SK-N-SH (cell line): ENCODE measurements at regions not wholly inside any gene's neighbourhood (a gene's known extent, or its start where the extent isn't known, plus 50 kb on each side); places are given as distances from the start of the nearest gene placed in this dataset.

ENCODE experiments used
- CTCF ChIA-PET: fragments of 300-600, 350-600 bp; formaldehyde crosslinking; extraction: SDS; loops from one replicate; lab custom pipeline; 2021; lab: Yijun Ruan, JAX
- POLR2A ChIA-PET: fragments of 350-600 bp; sonication (Branson Sonifier 250); formaldehyde crosslinking; extraction: SDS; loops from one replicate; lab custom pipeline; 2020; ENCODE audit warnings: antibody characterized with exemption, inconsistent platforms; lab: Yijun Ruan, JAX
- DNase-seq: peaks from one replicate; pipeline ENCODE4 v3.0.0; 2012
- H2AFZ ChIP-seq: fragments of 200-600 bp; sonication (generic); 2 replicates; pipeline ENCODE4 v1.8.1; 2016; ENCODE audit warnings: antibody characterized with exemption, mild to moderate bottlenecking, low read depth
- H3F3A ChIP-seq: fragments of 200-600 bp; sonication (generic); replicated peaks from 2 replicates; pipeline ENCODE3; 2016; ENCODE audit warnings: antibody characterized with exemption, mild to moderate bottlenecking; ENCODE audit not compliant: insufficient read depth
- H3K27ac ChIP-seq, 2 experiments: fragments of 200-500 bp in 1 of 2; fragments of 200-600 bp in 1 of 2; sonication (Bioruptor generic) in 1 of 2; sonication (generic), shearing (Covaris generic) in 1 of 2; 2 replicates each; pipeline versions ENCODE4 v1.5.1 to v1.6.1; 2014 to 2016; ENCODE audit warnings: low read depth in 2 of 2, inconsistent platforms in 1 of 2, low read length in 1 of 2, mild to moderate bottlenecking in 1 of 2, mixed read lengths in 1 of 2
- H3K27me3 ChIP-seq: fragments of 200-600 bp; sonication (generic), shearing (Covaris generic); 2 replicates; pipeline ENCODE4 v1.6.1; 2016; ENCODE audit warnings: mixed run types; ENCODE audit not compliant: insufficient read depth
- H3K36me3 ChIP-seq, 2 experiments: fragments of 200-500 bp in 1 of 2; fragments of 200-600 bp in 1 of 2; sonication (Bioruptor generic) in 1 of 2; sonication (generic) in 1 of 2; replicated peaks in 1 of 2; 2 replicates each; pipeline versions ENCODE3 to v1.5.1; 2014 to 2016; ENCODE audit warnings: low read length in 1 of 2, mild to moderate bottlenecking in 1 of 2; ENCODE audit not compliant: insufficient read depth in 2 of 2, control insufficient read depth in 1 of 2
- H3K4me1 ChIP-seq, 2 experiments: fragments of 200-500 bp in 1 of 2; fragments of 200-600 bp in 1 of 2; sonication (Bioruptor generic) in 1 of 2; sonication (generic), shearing (Covaris generic) in 1 of 2; 2 replicates each; pipeline versions ENCODE4 v1.5.1 to v1.6.1; 2014 to 2016; ENCODE audit warnings: low read depth in 1 of 2, low read length in 1 of 2, mixed run types in 1 of 2; ENCODE audit not compliant: insufficient read depth in 2 of 2, control insufficient read depth in 1 of 2
- H3K4me2 ChIP-seq: fragments of 200-600 bp; sonication (generic), shearing (Covaris generic); 2 replicates; pipeline ENCODE4 v1.6.1; 2017; ENCODE audit warnings: mixed run types
- H3K4me3 ChIP-seq, 2 experiments: fragments of 200-500 bp in 1 of 2; fragments of 200-600 bp in 1 of 2; sonication (Bioruptor generic) in 1 of 2; sonication (generic), shearing (Covaris generic) in 1 of 2; 2 replicates each; pipeline versions ENCODE4 v1.5.1 to v1.8.1; 2014 to 2016; ENCODE audit warnings: low read depth in 2 of 2, inconsistent platforms in 1 of 2, low read length in 1 of 2, mild to moderate bottlenecking in 1 of 2, mixed read lengths in 1 of 2, moderate library complexity in 1 of 2
- H3K79me2 ChIP-seq: fragments of 200-600 bp; sonication (generic); 2 replicates; pipeline ENCODE4 v1.8.1; 2017; ENCODE audit warnings: mild to moderate bottlenecking; ENCODE audit not compliant: insufficient read depth
- H3K9ac ChIP-seq: fragments of 200-600 bp; sonication (generic); 2 replicates; pipeline ENCODE4 v1.6.1; 2017; ENCODE audit warnings: mixed run types
- H3K9me2 ChIP-seq: fragments of 200-600 bp; sonication (generic); 2 replicates; pipeline ENCODE4 v1.6.1; 2017; ENCODE audit warnings: mixed run types
- H3K9me3 ChIP-seq: fragments of 200-600 bp; sonication (generic); 2 replicates; pipeline ENCODE4 v1.6.1; 2017; ENCODE audit warnings: mixed run types, mild to moderate bottlenecking, moderate library complexity
- H4K20me1 ChIP-seq: fragments of 200-600 bp; sonication (generic); 2 replicates; pipeline ENCODE4 v1.6.1; 2017; ENCODE audit warnings: mild to moderate bottlenecking, mixed run types; ENCODE audit not compliant: insufficient read depth
- FOSL2 ChIP-seq: IDR thresholded peaks from 2 replicates; pipeline ENCODE4 v1.4.0; 2012; ENCODE audit warnings: low read depth, mild to moderate bottlenecking, moderate library complexity, borderline replicate concordance
- FOXJ3 ChIP-seq: sonication (generic); formaldehyde crosslinking; IDR thresholded peaks from 2 replicates; pipeline ENCODE4 v1.5.1; 2020; ENCODE audit warnings: mild to moderate bottlenecking, missing genetic modification reagents
- FOXM1 ChIP-seq: IDR thresholded peaks from 2 replicates; pipeline ENCODE4 v1.4.0; 2012; ENCODE audit warnings: low read depth, mild to moderate bottlenecking
- JUND ChIP-seq: IDR thresholded peaks from 2 replicates; pipeline ENCODE4 v1.4.0; 2012
- MXI1 ChIP-seq: IDR thresholded peaks from 2 replicates; pipeline ENCODE4 v1.6.1; 2012; ENCODE audit warnings: mild to moderate bottlenecking, low read depth, low read length, improper control_type of control experiment
- NRF1 ChIP-seq: IDR thresholded peaks from 2 replicates; pipeline ENCODE4 v1.6.1; 2012; ENCODE audit warnings: low read depth, mild to moderate bottlenecking, low read length
- PBX3 ChIP-seq: IDR thresholded peaks from 2 replicates; pipeline ENCODE4; 2012
- POLR2AphosphoS5 ChIP-seq: IDR thresholded peaks from 2 replicates; pipeline ENCODE4 v1.6.1; 2012; ENCODE audit warnings: low read depth, low read length
- SMC3 ChIP-seq: IDR thresholded peaks from 2 replicates; pipeline ENCODE4 v1.6.1; 2012; ENCODE audit warnings: low read depth, low read length, improper control_type of control experiment
- TCF12 ChIP-seq: IDR thresholded peaks from 2 replicates; pipeline ENCODE4 v1.4.0; 2012
- TEAD4 ChIP-seq: IDR thresholded peaks from 2 replicates; pipeline ENCODE4 v1.4.0; 2012; ENCODE audit warnings: mild to moderate bottlenecking, borderline replicate concordance; ENCODE audit not compliant: insufficient read depth
- USF2 ChIP-seq: fragments of 150-350 bp; IDR thresholded peaks from 2 replicates; pipeline ENCODE4 v1.6.1; 2017; ENCODE audit warnings: antibody characterized with exemption, low read length, low read depth, borderline replicate concordance
- YY1 ChIP-seq: IDR thresholded peaks from 2 replicates; pipeline ENCODE4 v1.4.0; 2012; ENCODE audit warnings: low read depth, mild to moderate bottlenecking
- whole genome bisulfite sequencing: methylation state at CpG from one replicate; pipeline ENCODE4 v1.1.6; 2017; ENCODE audit warnings: low lambda C conversion rate; 5-methylcytosine and 5-hydroxymethylcytosine counted together
- TF ChIP-seq, protein P1 (sequence below): IDR thresholded peaks from 2 replicates; pipeline ENCODE4 v1.6.1; 2012; ENCODE audit warnings: mild to moderate bottlenecking, low read depth, low read length, moderate library complexity
- TF ChIP-seq, protein P2 (sequence below): IDR thresholded peaks from 2 replicates; pipeline ENCODE4 v1.4.0; 2012; ENCODE audit warnings: low read depth
- TF ChIP-seq, protein P3 (sequence below): IDR thresholded peaks from 2 replicates; pipeline ENCODE4 v1.4.0; 2012; ENCODE audit warnings: low read depth, borderline replicate concordance

DNA sequence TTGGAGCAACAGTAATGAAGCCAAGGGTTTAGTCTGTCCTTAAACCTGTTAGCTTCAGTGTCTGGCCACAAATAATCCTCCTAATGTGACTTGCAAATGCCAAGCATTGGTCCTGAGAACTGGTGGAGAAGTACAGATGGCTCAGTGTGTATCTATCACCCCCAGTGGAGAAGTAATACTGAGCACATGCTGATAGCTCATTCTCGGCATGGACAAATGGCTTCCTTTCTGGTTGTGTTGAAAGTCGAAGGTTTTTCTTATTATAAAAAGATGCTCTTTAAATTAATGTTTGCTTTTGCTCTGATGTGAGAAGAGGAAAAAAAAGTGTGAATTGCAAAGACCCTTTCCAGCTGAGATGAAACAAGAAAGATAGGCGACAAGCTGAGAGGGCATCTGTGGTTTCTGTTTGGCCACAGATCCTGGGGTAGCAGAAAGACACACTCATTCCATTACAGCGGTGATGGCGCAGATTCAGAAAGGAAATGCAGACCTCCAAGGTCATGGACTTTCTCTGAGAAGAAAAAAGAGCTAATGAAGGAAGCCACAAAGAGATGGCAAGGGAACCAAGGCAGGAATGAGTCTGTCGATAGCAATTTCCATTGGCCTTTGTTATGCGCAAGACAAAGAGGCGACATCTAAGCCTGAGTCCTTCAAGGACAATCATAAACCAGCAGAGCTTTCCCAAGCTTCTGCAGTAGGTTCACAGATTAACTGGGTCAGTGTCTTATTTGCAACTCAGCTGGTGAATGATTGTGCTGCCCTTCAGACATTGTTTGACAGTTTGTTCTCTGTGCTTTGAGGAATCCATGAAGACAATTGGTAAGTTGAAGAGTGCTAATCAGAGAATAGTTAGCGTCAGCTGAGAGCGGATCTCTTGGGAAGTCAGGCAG, 155.5 kb upstream of the RGS6 start:
- H3K79me2 ChIP-seq: no peaks in the 10 kb centered on the region
- DNase-seq: no peak
- no peaks in the 10 kb centered on the region for H3K9me2 ChIP-seq
- H3K27ac ChIP-seq: no peak overlapping the region
- no peaks in the 10 kb centered on the region; the same call in 1 of the 2 replicates for H3K27me3 ChIP-seq
- no peak overlapping the region for H3K9ac ChIP-seq
- H3K4me3 ChIP-seq: no peak overlapping the region
- H3K4me2 ChIP-seq: no peak overlapping the region
- no peaks in the 10 kb centered on the region for H3K9me3 ChIP-seq
- no peaks in the 10 kb centered on the region for H3F3A ChIP-seq
- no peaks in the 10 kb centered on the region for H3K36me3 ChIP-seq
- POLR2A ChIA-PET: no interaction called here
- no peaks in the 10 kb centered on the region for H4K20me1 ChIP-seq
- WGBS: 28% methylated on average over 10 of the region's 10 CpGs
- H3K4me1 ChIP-seq: no peaks in the 10 kb centered on the region
- no peak overlapping the region for H2AFZ ChIP-seq
- CTCF ChIA-PET: interaction anchor here (1.4 to 2.1 kb wide), 2 partner anchors 23 to 79 kb away, joined by 3 to 8 read pairs; no protein-coding TSS in a partner anchor
- TF ChIP-seq, protein P1, sequence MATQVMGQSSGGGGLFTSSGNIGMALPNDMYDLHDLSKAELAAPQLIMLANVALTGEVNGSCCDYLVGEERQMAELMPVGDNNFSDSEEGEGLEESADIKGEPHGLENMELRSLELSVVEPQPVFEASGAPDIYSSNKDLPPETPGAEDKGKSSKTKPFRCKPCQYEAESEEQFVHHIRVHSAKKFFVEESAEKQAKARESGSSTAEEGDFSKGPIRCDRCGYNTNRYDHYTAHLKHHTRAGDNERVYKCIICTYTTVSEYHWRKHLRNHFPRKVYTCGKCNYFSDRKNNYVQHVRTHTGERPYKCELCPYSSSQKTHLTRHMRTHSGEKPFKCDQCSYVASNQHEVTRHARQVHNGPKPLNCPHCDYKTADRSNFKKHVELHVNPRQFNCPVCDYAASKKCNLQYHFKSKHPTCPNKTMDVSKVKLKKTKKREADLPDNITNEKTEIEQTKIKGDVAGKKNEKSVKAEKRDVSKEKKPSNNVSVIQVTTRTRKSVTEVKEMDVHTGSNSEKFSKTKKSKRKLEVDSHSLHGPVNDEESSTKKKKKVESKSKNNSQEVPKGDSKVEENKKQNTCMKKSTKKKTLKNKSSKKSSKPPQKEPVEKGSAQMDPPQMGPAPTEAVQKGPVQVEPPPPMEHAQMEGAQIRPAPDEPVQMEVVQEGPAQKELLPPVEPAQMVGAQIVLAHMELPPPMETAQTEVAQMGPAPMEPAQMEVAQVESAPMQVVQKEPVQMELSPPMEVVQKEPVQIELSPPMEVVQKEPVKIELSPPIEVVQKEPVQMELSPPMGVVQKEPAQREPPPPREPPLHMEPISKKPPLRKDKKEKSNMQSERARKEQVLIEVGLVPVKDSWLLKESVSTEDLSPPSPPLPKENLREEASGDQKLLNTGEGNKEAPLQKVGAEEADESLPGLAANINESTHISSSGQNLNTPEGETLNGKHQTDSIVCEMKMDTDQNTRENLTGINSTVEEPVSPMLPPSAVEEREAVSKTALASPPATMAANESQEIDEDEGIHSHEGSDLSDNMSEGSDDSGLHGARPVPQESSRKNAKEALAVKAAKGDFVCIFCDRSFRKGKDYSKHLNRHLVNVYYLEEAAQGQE: no peak
- no peak for TF ChIP-seq JUND
- no peak for TF ChIP-seq FOXM1
- TF ChIP-seq SMC3: no peak

DNA sequence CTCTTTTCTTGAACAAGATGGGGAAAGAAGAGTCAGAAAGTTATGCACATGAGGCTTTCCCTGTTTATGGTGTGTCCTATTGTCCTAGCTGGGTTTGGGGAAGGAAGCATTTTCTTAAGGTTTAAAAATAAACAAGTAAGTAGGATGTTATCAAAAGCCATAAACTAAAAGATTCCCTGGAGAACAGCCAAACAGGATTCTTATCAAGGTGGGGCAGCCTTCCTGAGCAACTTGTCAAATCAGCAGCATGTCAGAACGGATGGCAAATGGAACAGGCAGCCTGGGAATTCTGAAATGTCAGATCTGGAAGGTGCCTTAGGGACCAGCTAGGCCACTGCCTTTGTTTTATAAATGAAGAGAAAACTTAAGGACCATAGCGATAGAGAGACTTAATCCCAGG, 152.2 kb upstream of the RGS6 start:
- Histone ChIP-seq H3K27ac (no peak overlapping the region), H3F3A (no peaks in the 10 kb centered on the region), H3K9me2 (no peaks in the 10 kb centered on the region), H3K27me3 (no peaks in the 10 kb centered on the region; the same call in 1 of the 2 replicates), H3K4me1 (no peaks in the 10 kb centered on the region), H3K36me3 (no peaks in the 10 kb centered on the region), H3K79me2 (no peaks in the 10 kb centered on the region), H4K20me1 (no peaks in the 10 kb centered on the region), H3K4me3 (no peak overlapping the region), H3K9me3 (no peaks in the 10 kb centered on the region), H3K9ac (no peak overlapping the region), H2AFZ (no peak overlapping the region), H3K4me2 (no peak overlapping the region)
- WGBS: 24% methylated on average over 2 of the region's 2 CpGs
- CTCF ChIA-PET: interaction anchor here (1.6 kb wide), 1 partner anchor 75 kb away, joined by 5 read pairs; no protein-coding TSS in a partner anchor
- POLR2A ChIA-PET: no interaction called here
- no peak for DNase-seq
- no peak for TF ChIP-seq USF2
- TF ChIP-seq, protein P2, sequence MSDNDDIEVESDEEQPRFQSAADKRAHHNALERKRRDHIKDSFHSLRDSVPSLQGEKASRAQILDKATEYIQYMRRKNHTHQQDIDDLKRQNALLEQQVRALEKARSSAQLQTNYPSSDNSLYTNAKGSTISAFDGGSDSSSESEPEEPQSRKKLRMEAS: no peak
- no peak for TF ChIP-seq YY1
- TF ChIP-seq MXI1: no peak
- no peak for TF ChIP-seq POLR2AphosphoS5
- TF ChIP-seq, protein P1: no peak
- no peak for TF ChIP-seq PBX3
- TF ChIP-seq FOXJ3 (CRISPR knock-in tag): no peak
- TF ChIP-seq, protein P3, sequence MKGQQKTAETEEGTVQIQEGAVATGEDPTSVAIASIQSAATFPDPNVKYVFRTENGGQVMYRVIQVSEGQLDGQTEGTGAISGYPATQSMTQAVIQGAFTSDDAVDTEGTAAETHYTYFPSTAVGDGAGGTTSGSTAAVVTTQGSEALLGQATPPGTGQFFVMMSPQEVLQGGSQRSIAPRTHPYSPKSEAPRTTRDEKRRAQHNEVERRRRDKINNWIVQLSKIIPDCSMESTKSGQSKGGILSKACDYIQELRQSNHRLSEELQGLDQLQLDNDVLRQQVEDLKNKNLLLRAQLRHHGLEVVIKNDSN: no peak
- no peak for TF ChIP-seq TCF12
- no peak for TF ChIP-seq FOSL2
- no peak for TF ChIP-seq TEAD4
- TF ChIP-seq NRF1: no peak
